ENCODE measurements at regions not wholly inside any gene's neighbourhood (a gene's known extent, or its start where the extent isn't known, plus 50 kb on each side); places are given as distances from the start of the nearest gene placed in this dataset.

- no peak for DNase-seq (ENCODE audit: low spot score)
- TF ChIP-seq CTCF (IDR thresholded peaks at IDR 0.05): no peak
Measured at GRCh38 chr2:164060031-164060430, 324.2 kb upstream of the FIGN start.

GRCh38 chr2:164055623-164056022, 319.8 kb upstream of the FIGN start:
- Histone ChIP-seq H3K27ac (no peak overlapping the region), H3K4me3 (no peak overlapping the region)
- DNase-seq (ENCODE audit: low spot score): no peak
- TF ChIP-seq CTCF (IDR thresholded peaks at IDR 0.05): no peak

More at GRCh38 chr2:164060031-164060430, 324.2 kb upstream of the FIGN start:
- Histone ChIP-seq H3K27ac (no peak overlapping the region), H3K4me3 (no peak overlapping the region)

- DNase-seq (ENCODE audit: low spot score): no peak
- Histone ChIP-seq H3K27ac (no peak overlapping the region), H3K4me3 (no peak overlapping the region)
- TF ChIP-seq CTCF (IDR thresholded peaks at IDR 0.05): no peak
Measured at GRCh38 chr2:164054651-164055050, 318.8 kb upstream of the FIGN start.

- DNase-seq (ENCODE audit: low spot score): no peak
- TF ChIP-seq CTCF (IDR thresholded peaks at IDR 0.05): no peak
- Histone ChIP-seq H3K4me3 (no peak overlapping the region), H3K27ac (no peak overlapping the region)
Measured at GRCh38 chr2:164053021-164053420, 317.2 kb upstream of the FIGN start.

GRCh38 chr2:164052006-164052405, 316.2 kb upstream of the FIGN start:
- Histone ChIP-seq H3K4me3 (no peak overlapping the region), H3K27ac (peak overlapping the region in 1 of 2 donors; percentile 47)
- DNase-seq (ENCODE audit: low spot score): no peak
- TF ChIP-seq CTCF (IDR thresholded peaks at IDR 0.05): no peak

- no peak overlapping the region for H3K4me3 ChIP-seq
- no peak for TF ChIP-seq CTCF (IDR thresholded peaks at IDR 0.05)
- no peak for DNase-seq (ENCODE audit: low spot score)
- no peak overlapping the region for H3K27ac ChIP-seq
Measured at GRCh38 chr2:164048729-164049128, 312.9 kb upstream of the FIGN start.

- no peak overlapping the region for H3K4me3 ChIP-seq
Measured at GRCh38 chr2:164046040-164046439, 310.2 kb upstream of the FIGN start.

More at GRCh38 chr2:164046040-164046439, 310.2 kb upstream of the FIGN start:
- DNase-seq (ENCODE audit: low spot score): no peak
- no peak overlapping the region for H3K27ac ChIP-seq
- no peak for TF ChIP-seq CTCF (IDR thresholded peaks at IDR 0.05)

Measured in coronary artery (tissue), 2 donors.